ENCODE measurements at regions not wholly inside any gene's neighbourhood (a gene's known extent, or its start where the extent isn't known, plus 50 kb on each side); places are given as distances from the start of the nearest gene placed in this dataset.

- no peak for DNase-seq (ENCODE audit: low spot score)
Observed at GRCh38 chr14:26128931-26129671, 468.7 kb downstream of the NOVA1 start.

DNA sequence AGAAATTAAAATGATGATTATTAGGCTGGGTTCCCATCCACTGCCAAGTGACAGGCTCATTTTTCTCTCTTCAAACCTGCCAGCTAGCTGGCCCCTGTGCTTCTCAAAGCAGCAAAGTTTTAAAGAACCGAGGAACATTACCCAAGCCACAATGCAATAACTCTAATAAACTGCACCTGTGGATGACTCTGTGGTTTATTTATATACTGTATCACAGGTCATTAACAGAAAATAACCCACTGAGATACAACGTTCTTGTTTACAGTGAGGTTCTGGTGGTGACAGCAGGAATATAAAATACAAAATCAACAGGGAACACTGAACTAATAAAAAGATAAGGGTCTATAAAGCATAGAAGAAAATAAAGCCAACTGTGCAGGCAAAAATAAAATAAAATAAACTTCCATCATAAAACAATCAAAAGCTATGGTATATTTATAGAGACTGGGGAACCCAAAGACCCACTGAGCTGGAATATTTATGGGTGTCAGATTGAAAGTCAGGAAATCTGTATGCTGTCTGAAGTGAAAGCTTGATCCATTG is 472.9 kb downstream of the NOVA1 start:
- DNase-seq (ENCODE audit: low spot score) = no peak

- no peak for DNase-seq (ENCODE audit: low spot score)
Observed at GRCh38 chr14:26123459-26123858, 474.4 kb downstream of the NOVA1 start.

DNA sequence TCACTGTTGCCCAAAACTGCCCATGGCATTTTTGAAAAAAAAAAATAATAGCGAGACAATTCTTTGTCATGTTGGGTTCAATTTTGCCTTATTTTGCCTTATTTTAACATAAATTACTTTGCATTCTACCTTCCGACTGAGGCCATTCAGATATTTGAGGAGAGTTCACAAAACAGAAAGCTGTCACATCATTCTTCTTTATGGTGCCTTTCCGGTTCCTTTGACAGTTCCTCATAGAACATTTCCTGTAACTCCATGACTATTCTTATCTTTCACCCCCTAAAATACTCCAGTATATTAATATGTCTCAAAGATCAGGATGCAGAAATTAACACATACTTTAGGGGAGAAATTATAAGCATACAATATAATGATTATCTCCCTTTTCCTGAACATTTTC is 476.7 kb downstream of the NOVA1 start:
- no peak for DNase-seq (ENCODE audit: low spot score)

DNA sequence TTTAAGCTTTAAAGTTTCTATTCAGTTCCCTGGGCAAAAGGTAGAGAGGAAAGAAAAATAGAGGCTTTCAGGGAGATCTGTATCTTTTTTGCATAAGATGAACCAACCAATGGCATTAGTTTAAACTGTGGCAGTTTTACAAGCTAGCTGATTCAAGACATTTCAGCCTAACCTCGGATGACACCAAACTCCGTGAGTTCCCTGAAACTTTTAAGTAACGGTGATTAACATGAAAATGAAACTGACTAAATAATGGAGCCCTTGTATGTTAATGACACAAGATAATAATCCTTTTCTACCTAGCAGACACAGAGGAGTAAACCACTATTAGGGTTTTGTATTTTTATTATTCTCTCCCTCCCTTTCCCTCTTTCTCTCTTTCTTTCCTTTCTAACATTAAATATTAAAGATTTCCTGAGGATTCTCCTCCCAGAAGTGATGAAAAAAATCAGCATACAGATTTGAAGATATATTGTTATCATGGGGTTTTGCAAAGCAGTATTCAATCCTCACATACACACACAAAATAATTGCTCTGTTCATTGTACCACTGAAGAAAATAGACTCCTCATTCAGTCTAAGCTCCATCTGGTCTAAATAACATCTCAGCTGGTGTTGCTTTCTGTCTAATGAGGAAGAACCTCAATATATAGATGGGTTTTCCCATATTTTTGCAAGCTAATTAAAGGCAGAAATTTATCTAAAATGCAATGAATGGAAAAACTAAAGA is 483.8 kb downstream of the NOVA1 start:
- no peak for DNase-seq (ENCODE audit: low spot score)

- DNase-seq (ENCODE audit: low spot score) = no peak
Observed at GRCh38 chr14:26104717-26105116, 493.1 kb downstream of the NOVA1 start.

- no peak for DNase-seq (ENCODE audit: low spot score)
Observed at GRCh38 chr14:26097852-26098251, 500.0 kb downstream of the NOVA1 start.

DNA sequence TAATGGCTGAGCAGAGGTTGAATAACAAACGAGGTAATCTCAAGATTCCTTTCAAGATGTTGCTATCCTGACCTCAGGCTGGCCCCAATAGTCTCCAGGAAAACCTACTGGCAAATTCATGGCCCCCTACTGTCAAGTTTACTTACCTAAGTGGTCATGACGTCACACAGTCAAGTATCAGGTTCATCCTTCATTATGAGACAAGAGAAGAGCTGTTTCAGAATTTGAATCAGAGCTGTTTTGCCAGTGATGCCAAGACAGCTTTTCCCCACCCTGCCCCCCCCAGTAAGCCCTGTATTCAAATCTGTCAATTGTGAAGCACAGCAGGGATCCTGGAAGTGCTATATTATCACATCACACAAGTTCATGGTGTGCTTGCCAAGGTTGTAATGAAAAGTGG is 509.6 kb downstream of the NOVA1 start:
- DNase-seq (ENCODE audit: low spot score) = no peak

GRCh38 chr14:26081043-26081442 is 516.8 kb downstream of the NOVA1 start:
- no peak for DNase-seq (ENCODE audit: low spot score)

GRCh38 chr14:26078561-26078960 is 519.3 kb downstream of the NOVA1 start:
- DNase-seq (ENCODE audit: low spot score) = peak; percentile 23

GRCh38 chr14:26074892-26075291 is 522.9 kb downstream of the NOVA1 start:
- no peak for DNase-seq (ENCODE audit: low spot score)

GRCh38 chr14:26070443-26070842 is 527.4 kb downstream of the NOVA1 start:
- no peak for DNase-seq (ENCODE audit: low spot score)

- DNase-seq (ENCODE audit: low spot score) = no peak
Observed at GRCh38 chr14:26067786-26068459, 529.9 kb downstream of the NOVA1 start.

DNA sequence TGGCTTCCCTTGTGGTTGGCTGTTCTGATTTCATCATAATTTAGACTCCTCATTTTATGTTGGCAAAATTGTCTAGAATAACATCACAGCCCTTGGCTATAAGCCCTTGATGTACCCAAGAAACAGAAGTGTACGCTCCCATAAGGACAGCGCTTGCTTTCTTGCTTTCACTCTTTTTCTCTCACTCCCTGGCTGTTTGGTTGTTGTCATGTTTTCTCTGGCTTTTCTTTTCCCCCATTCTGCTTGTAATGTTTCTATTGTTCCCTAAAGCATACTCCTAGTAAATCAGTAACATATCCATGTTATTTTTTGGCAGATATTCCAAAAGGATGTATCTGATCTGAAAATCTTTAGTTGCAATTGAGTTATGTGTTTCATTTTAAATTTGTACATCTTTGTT is 530.5 kb downstream of the NOVA1 start:
- DNase-seq (ENCODE audit: low spot score) = no peak

GRCh38 chr14:26056036-26056616 is 541.7 kb downstream of the NOVA1 start:
- DNase-seq (ENCODE audit: low spot score) = no peak

GRCh38 chr14:26032348-26032747 is 565.5 kb downstream of the NOVA1 start:
- DNase-seq (ENCODE audit: low spot score) = no peak

DNA sequence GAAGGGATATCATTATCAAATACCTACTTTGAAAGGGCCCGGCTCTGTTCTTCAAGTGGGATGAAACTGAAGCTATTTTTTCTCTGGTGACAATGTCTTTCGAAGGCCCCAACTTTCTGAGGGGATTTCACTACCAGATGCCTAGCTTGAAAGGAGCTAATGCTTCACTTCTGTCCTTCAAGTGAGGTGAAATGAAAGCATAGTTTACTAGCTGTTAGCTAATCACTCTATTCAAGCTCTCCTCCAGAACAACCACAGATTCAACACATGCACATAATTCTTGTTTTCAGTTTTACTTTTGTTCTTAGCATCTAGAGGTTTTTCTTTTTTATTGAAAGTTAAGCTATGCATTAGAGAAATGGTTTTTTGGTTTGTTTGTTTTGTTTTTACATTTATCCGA is 571.4 kb downstream of the NOVA1 start:
- DNase-seq (ENCODE audit: low spot score) = no peak

DNA sequence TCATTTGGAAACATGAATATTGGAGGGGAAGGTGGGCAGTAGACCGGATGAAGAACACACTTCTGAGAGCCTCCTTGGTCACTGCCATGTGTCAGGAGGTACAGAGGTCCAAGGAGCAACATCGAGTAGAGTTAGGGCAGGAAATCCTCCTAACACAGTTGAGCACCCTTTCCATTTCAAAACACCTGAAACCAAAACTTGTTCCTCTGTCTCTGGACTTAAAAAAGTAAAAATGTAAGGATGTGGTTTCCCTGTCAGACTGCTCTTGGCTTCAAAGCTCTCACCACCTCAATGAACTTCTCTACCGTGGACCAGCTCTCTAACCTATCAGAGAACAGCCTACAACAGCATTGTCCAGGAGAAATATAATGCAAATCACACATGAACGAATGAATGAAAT is 573.9 kb downstream of the NOVA1 start:
- no peak for DNase-seq (ENCODE audit: low spot score)

- no peak for DNase-seq (ENCODE audit: low spot score)
Observed at GRCh38 chr14:26021759-26022158, 576.1 kb downstream of the NOVA1 start.

DNA sequence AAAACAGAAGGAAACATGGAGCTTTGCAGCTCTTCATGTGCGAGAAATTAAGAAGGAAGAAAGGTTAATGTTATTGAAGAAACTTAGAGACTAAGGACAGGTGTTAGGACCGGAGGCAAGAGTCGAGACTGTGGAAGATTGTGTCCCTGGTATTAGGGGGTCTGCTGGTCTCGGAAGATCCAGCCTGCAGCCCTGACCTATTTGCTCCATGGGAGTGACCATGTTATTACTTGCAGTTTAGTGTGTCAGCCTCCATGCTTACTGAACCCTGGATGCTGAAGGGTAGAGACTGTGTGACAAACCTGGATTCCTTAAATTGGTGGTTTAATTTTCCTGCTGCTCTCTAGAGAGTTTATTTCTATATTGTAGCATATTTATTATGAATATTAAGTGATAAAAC is 580.6 kb downstream of the NOVA1 start:
- DNase-seq (ENCODE audit: low spot score) = no peak

GRCh38 chr14:26008290-26008689 is 589.5 kb downstream of the NOVA1 start:
- peak; percentile 5 for DNase-seq (ENCODE audit: low spot score)

GRCh38 chr14:26004342-26004741 is 593.5 kb downstream of the NOVA1 start:
- no peak for DNase-seq (ENCODE audit: low spot score)
